ENCODE measurements at regions not wholly inside any gene's neighbourhood (a gene's known extent, or its start where the extent isn't known, plus 50 kb on each side); places are given as distances from the start of the nearest gene placed in this dataset.
"Not testable (repeated sequence)": the region's sequence is repeated elsewhere in the genome, so short reads cannot be mapped to it uniquely, and the experiment has no call there.

DNA sequence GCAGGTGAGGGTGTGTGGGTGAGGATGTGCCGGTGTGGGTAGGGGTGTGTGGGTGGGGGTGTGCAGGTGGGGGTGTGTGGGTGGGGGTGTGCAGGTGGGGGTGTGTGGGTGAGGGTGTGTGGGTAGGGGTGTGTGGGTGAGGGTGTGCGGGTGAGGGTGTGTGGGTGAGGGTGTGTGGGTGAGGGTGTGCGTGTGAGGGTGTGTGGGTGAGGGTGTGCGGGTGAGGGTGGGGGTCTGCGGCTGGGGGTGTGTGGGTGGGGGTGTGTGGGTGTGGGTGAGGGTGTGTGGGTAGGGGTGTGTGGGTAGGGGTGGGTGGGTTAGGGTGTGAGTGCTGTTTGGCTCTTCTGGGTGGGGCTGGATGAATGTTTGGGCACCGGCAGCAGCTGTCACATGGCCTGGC, 241.4 kb upstream of the POTED start:
- TF ChIP-seq SCRT2 (tag by site-specific recombination; IDR thresholded peaks at IDR 0.05) = no peak
- TF ChIP-seq ZNF596 (tag by site-specific recombination; IDR thresholded peaks at IDR 0.05) = no peak
- no peak for TF ChIP-seq ZNF404 (tag by site-specific recombination; IDR thresholded peaks at IDR 0.05)
- no peak for TF ChIP-seq ZNF530 (tag by site-specific recombination; IDR thresholded peaks at IDR 0.05; ENCODE audit: low read depth)
- TF ChIP-seq ZNF791 (tag by site-specific recombination; IDR thresholded peaks at IDR 0.05) = no peak
- no peak for TF ChIP-seq ZFHX2 (tag by site-specific recombination; conservative IDR thresholded peaks at IDR 0.05)
- TF ChIP-seq ZNF621 (tag by site-specific recombination; IDR thresholded peaks at IDR 0.05) = no peak
- TF ChIP-seq, protein P1, sequence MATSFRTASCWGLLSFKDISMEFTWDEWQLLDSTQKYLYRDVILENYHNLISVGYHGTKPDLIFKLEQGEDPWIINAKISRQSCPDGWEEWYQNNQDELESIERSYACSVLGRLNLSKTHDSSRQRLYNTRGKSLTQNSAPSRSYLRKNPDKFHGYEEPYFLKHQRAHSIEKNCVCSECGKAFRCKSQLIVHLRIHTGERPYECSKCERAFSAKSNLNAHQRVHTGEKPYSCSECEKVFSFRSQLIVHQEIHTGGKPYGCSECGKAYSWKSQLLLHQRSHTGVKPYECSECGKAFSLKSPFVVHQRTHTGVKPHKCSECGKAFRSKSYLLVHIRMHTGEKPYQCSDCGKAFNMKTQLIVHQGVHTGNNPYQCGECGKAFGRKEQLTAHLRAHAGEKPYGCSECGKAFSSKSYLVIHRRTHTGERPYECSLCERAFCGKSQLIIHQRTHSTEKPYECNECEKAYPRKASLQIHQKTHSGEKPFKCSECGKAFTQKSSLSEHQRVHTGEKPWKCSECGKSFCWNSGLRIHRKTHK (tag by site-specific recombination; IDR thresholded peaks at IDR 0.05) = no peak
- H3K9me3 ChIP-seq (ENCODE audit: control insufficient read depth, insufficient read depth, low read depth, low read length) = no peaks in the 10 kb centered on the region
- H3K36me3 ChIP-seq (ENCODE audit: control insufficient read depth in 2 of 2, insufficient read depth in 1 of 2, low read length in 2 of 2) = no peaks in the 10 kb centered on the region
- POLR2A ChIA-PET = no interaction called here
- no peak overlapping the region for H3K4me3 ChIP-seq (ENCODE audit: low read depth, low read length)
- H3K4me1 ChIP-seq (ENCODE audit: control insufficient read depth, insufficient read depth, low read length) = no peaks in the 10 kb centered on the region
- H3K27ac ChIP-seq (ENCODE audit: extremely low read depth, low read depth, low read length) = no peak overlapping the region
- CTCF ChIA-PET = interaction anchor here (0.6 kb wide), 1 partner anchor 1083 kb away, joined by 3 read pairs; no protein-coding TSS in a partner anchor

DNA sequence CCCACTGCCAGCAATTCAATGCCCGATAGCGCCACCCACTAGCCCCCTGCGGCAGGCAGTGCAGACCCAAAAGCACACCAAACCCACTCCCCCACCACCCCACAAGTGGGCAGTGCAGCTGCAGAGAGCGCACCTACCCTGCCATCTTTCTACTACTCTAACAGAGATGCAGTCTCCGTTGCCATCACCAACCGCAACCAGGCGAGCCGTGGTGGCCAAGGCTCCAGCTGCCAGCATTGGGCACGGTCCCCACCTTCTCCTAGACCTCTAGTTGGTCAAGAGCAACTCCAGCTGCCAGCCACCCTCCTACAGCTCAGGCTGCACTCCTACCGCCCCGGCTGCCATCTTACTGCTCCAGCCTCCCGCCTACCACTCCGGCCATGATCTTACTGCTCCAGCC, 236.9 kb upstream of the POTED start:
- POLR2A ChIA-PET; H3K9me3 ChIP-seq (ENCODE audit: control insufficient read depth, insufficient read depth, low read depth, low read length); H3K27ac ChIP-seq (ENCODE audit: extremely low read depth, low read depth, low read length); H3K4me3 ChIP-seq (ENCODE audit: low read depth, low read length); H3K36me3 ChIP-seq (ENCODE audit: control insufficient read depth in 2 of 2, insufficient read depth in 1 of 2, low read length in 2 of 2); CTCF ChIA-PET; H3K4me1 ChIP-seq (ENCODE audit: control insufficient read depth, insufficient read depth, low read length): not testable (repeated sequence)

DNA sequence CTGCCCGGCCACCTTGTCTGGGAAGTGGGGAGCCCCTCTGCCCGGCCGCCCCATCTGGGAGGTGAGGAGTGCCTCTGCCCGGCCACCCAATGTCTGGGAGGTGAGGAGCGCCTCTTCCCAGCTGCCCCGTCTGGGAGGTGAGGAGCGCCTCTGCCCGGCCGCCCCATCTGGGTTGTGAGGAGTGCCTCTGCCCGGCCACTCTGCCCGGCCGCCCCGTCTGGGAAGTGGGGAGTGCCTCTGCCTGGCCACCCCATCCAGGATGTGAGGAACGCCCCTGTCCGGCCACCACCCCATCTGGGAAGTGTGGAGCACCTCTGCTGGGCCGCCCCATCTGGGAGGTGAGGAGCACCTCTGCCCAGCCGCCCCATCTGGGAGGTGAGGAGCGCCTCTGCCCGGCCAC, 230.6 kb upstream of the POTED start:
- POLR2A ChIA-PET; H3K9me3 ChIP-seq (ENCODE audit: control insufficient read depth, insufficient read depth, low read depth, low read length); H3K4me1 ChIP-seq (ENCODE audit: control insufficient read depth, insufficient read depth, low read length); H3K27ac ChIP-seq (ENCODE audit: extremely low read depth, low read depth, low read length); H3K36me3 ChIP-seq (ENCODE audit: control insufficient read depth in 2 of 2, insufficient read depth in 1 of 2, low read length in 2 of 2); CTCF ChIA-PET; H3K4me3 ChIP-seq (ENCODE audit: low read depth, low read length): not testable (repeated sequence)

DNA sequence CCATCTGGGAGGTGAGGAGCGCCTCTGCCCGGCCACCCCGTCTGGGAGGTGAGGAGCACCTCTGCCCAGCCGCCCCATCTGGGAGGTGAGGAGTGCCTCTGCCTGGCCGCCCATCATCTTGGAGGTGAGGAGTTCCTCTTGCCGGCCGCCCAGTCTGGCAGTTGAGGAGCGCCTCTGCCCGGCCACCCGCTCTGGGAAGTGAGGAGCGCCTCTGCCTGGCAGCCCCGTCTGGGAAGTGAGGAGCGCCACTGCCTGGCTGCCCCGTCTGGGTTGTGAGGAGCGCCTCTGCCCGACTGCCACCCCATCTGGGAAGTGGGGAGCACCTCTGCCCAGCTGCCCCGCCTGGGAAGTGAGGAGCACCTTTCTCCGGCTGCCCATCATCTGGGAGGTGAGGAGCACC, 230.0 kb upstream of the POTED start:
- POLR2A ChIA-PET = not testable (repeated sequence)

GRCh38 chr21:13380561-13380960, 229.0 kb upstream of the POTED start:
- H3K36me3 ChIP-seq (ENCODE audit: control insufficient read depth in 2 of 2, insufficient read depth in 1 of 2, low read length in 2 of 2); H3K4me1 ChIP-seq (ENCODE audit: control insufficient read depth, insufficient read depth, low read length); H3K4me3 ChIP-seq (ENCODE audit: low read depth, low read length); H3K27ac ChIP-seq (ENCODE audit: extremely low read depth, low read depth, low read length); CTCF ChIA-PET; POLR2A ChIA-PET; H3K9me3 ChIP-seq (ENCODE audit: control insufficient read depth, insufficient read depth, low read depth, low read length): not testable (repeated sequence)

More for the DNA sequence above, 230.0 kb upstream of the POTED start:
- CTCF ChIA-PET; H3K4me1 ChIP-seq (ENCODE audit: control insufficient read depth, insufficient read depth, low read length); H3K4me3 ChIP-seq (ENCODE audit: low read depth, low read length); H3K9me3 ChIP-seq (ENCODE audit: control insufficient read depth, insufficient read depth, low read depth, low read length); H3K36me3 ChIP-seq (ENCODE audit: control insufficient read depth in 2 of 2, insufficient read depth in 1 of 2, low read length in 2 of 2); H3K27ac ChIP-seq (ENCODE audit: extremely low read depth, low read depth, low read length): not testable (repeated sequence)

DNA sequence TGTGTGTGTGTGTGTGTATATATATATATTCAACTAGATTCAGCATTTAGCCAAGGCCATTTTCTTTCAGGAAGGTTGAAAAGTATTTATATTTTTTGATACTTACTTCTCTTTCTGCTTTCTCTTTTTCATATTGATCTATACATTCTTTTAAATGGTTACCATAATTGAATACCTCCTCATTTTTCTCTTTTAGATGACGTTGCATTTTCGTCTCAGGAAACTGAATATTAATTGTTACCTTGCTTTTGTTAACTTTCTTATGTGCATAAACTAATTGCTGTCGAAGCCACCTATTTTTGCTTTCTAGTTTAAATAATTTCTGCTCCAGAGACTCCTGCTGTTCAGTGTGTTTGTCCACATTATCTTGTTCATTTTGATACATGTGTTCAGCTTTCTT, 225.4 kb upstream of the POTED start:
- H3K4me1 ChIP-seq (ENCODE audit: control insufficient read depth, insufficient read depth, low read length); H3K9me3 ChIP-seq (ENCODE audit: control insufficient read depth, insufficient read depth, low read depth, low read length); H3K27ac ChIP-seq (ENCODE audit: extremely low read depth, low read depth, low read length); H3K36me3 ChIP-seq (ENCODE audit: control insufficient read depth in 2 of 2, insufficient read depth in 1 of 2, low read length in 2 of 2); POLR2A ChIA-PET; H3K4me3 ChIP-seq (ENCODE audit: low read depth, low read length); CTCF ChIA-PET: not testable (repeated sequence)

DNA sequence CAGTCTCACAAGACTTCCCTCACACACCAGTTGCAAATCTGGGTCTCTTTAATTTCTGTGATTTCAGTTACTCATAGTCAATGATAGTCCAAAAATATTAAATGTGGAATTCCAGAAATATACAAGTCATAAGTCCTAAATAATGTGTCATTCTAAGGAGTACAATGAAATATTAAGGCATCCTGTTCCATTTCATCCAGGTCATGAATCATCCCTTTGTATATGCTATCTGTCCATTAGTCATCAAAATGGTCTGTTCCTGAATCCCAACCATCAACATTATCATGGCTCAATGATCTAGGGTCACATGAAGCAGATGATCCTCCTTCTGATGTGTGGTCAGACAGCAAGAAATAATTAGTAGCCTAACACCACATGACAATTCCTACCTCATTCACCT, 200.4 kb upstream of the POTED start:
- H3K27ac ChIP-seq (ENCODE audit: extremely low read depth, low read depth, low read length); H3K4me1 ChIP-seq (ENCODE audit: control insufficient read depth, insufficient read depth, low read length); POLR2A ChIA-PET; H3K9me3 ChIP-seq (ENCODE audit: control insufficient read depth, insufficient read depth, low read depth, low read length); H3K4me3 ChIP-seq (ENCODE audit: low read depth, low read length); CTCF ChIA-PET; H3K36me3 ChIP-seq (ENCODE audit: control insufficient read depth in 2 of 2, insufficient read depth in 1 of 2, low read length in 2 of 2): not testable (repeated sequence)

DNA sequence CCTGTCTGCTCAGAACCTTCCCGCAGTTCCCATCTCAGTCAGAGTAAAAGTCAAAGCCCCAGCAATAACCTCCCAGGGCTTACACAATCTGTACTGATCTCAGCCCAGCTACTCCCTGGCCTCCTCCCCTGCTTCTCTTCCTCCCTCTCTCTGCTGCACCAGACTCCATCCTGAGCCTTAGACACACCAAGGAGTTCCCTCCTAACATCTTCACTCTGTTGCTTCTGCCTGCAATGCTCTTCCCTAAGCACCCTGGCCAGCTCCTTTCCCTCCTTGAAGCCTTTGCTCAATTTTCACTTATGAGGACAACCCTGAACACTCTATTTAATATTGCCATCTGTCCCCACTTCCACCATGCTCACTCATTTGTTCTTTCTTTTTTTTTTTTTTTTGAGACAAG, 173.7 kb upstream of the POTED start:
- POLR2A ChIA-PET; H3K9me3 ChIP-seq (ENCODE audit: control insufficient read depth, insufficient read depth, low read depth, low read length); H3K36me3 ChIP-seq (ENCODE audit: control insufficient read depth in 2 of 2, insufficient read depth in 1 of 2, low read length in 2 of 2); H3K4me1 ChIP-seq (ENCODE audit: control insufficient read depth, insufficient read depth, low read length); H3K27ac ChIP-seq (ENCODE audit: extremely low read depth, low read depth, low read length); CTCF ChIA-PET; H3K4me3 ChIP-seq (ENCODE audit: low read depth, low read length): not testable (repeated sequence)

DNA sequence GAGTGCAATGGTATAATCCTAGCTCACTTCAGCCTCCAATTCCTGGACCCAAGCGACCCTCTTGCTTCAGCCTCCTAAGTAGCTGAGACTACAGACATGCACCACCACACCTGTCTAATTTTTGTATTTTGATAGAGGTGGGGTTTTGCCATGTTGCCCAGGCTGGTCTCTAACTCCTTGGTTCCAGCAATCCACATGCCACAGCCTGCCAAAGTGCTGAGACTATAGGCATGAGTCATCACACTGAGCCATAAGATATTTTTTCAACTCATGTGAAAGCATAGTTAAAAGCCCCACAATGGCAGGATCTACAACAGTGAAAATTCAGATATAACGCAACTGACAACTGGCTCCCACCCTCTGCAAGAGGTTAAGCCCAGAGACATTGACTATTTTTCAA, 161.8 kb upstream of the POTED start:
- CTCF ChIA-PET; H3K9me3 ChIP-seq (ENCODE audit: control insufficient read depth, insufficient read depth, low read depth, low read length); H3K4me3 ChIP-seq (ENCODE audit: low read depth, low read length): not testable (repeated sequence)

DNA sequence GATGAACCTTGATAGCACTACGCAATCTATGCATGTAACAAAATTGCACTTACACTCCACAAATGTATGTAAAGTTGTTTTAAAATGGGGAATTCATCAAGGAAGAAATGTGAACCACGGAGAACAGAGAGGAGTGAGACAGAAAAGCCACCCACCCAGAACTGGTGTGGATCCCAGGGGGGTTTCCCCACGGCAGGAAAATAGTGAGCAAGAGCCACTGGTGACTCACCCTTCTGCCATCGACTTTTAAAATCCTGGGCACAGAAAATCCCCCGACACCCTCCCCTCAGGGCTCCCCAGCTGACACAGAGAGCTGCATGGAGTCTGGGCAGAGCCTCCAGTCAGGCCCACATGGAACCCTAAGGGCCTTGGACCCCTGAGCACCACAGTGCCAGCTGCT, 146.0 kb upstream of the POTED start:
- CTCF ChIA-PET; POLR2A ChIA-PET; H3K27ac ChIP-seq (ENCODE audit: extremely low read depth, low read depth, low read length); H3K9me3 ChIP-seq (ENCODE audit: control insufficient read depth, insufficient read depth, low read depth, low read length); H3K4me3 ChIP-seq (ENCODE audit: low read depth, low read length); H3K36me3 ChIP-seq (ENCODE audit: control insufficient read depth in 2 of 2, insufficient read depth in 1 of 2, low read length in 2 of 2); H3K4me1 ChIP-seq (ENCODE audit: control insufficient read depth, insufficient read depth, low read length): not testable (repeated sequence)

More for the DNA sequence above, 161.8 kb upstream of the POTED start:
- POLR2A ChIA-PET; H3K36me3 ChIP-seq (ENCODE audit: control insufficient read depth in 2 of 2, insufficient read depth in 1 of 2, low read length in 2 of 2); H3K27ac ChIP-seq (ENCODE audit: extremely low read depth, low read depth, low read length); H3K4me1 ChIP-seq (ENCODE audit: control insufficient read depth, insufficient read depth, low read length): not testable (repeated sequence)

Measured in HEK293 (cell line).